Ovary (tissue), 7 donors: ENCODE measurements at regions not wholly inside any gene's neighbourhood (a gene's known extent, or its start where the extent isn't known, plus 50 kb on each side); places are given as distances from the start of the nearest gene placed in this dataset.

Source experiments
- DNase-seq, 5 donors: peaks; one replicate each; pipeline ENCODE4 v3.0.0-alpha.2; 2019 to 2020
- H3K27ac ChIP-seq, 2 donors: fragments of 200-600 bp; one replicate each; pipeline versions ENCODE4 v1.5.1 to v1.8.0; 2019 to 2022
- H3K27me3 ChIP-seq: fragments of 200-600 bp; one replicate; pipeline ENCODE4 v1.8.0; 2022
- H3K36me3 ChIP-seq: fragments of 200-600 bp; sonication (generic); one replicate; pipeline ENCODE4 v1.5.1; 2019
- H3K4me1 ChIP-seq: one replicate; pipeline ENCODE4 v1.8.1; 2013; ENCODE audit warnings: mild to moderate bottlenecking, moderate library complexity; ENCODE audit not compliant: insufficient read depth
- H3K4me3 ChIP-seq: fragments of 200-600 bp; sonication (generic); one replicate; pipeline ENCODE4 v1.5.1; 2017
- H3K9me3 ChIP-seq, 2 donors: fragments of 200-600 bp in 1 of 2; sonication (generic) in 1 of 2; one replicate each; pipeline versions ENCODE4 v1.5.1 to v1.8.1; 2013 to 2019; ENCODE audit warnings: mild to moderate bottlenecking in 1 of 2, moderate library complexity in 1 of 2
- CTCF ChIP-seq, 3 donors: fragments of 450-650 bp in 2 of 3; fragments of 200-600 bp in 1 of 3; IDR thresholded peaks; one replicate each; pipeline versions ENCODE4 v1.5.1 to v1.8.0; 2016 to 2022; ENCODE audit warnings: antibody characterized with exemption in 3 of 3, mild to moderate bottlenecking in 1 of 3
- EP300 ChIP-seq: sonication (generic); formaldehyde crosslinking; IDR thresholded peaks from one replicate; pipeline ENCODE4 v1.6.1; 2017; ENCODE audit warnings: antibody characterized with exemption
- POLR2A ChIP-seq: fragments of 450-650 bp; IDR thresholded peaks from one replicate; pipeline ENCODE4 v1.6.1; 2017; ENCODE audit warnings: antibody characterized with exemption, mild to moderate bottlenecking, moderate library complexity
- WGBS, 3 donors: extraction: QIAGEN DNeasy Blood & Tissue Kit in 1 of 3; methylation state at CpG; one replicate each; pipeline versions ENCODE4 v1.1.5 to v1.1.7; 2013 to 2017; 5-methylcytosine and 5-hydroxymethylcytosine counted together
- intact Hi-C, 4 donors: fragments of 100-400 bp; cut with DNase I; formaldehyde crosslinking; loops; one replicate each; pipeline versions ENCODE4 v1.11.0 to v1.15.1; 2022 to 2023
- donor health status: DM: no; HTN: no; CAD: no; lungs with moderate emphysema.
- donor health status: DM: no; HTN: no; CAD: no.
- donor health status: Bipolar disorder and iron deficiency.
- donor health status: DM: no; HTN: no; CAD: no.
- donor health status: DM: yes; HTN: yes; CAD: no.

DNA sequence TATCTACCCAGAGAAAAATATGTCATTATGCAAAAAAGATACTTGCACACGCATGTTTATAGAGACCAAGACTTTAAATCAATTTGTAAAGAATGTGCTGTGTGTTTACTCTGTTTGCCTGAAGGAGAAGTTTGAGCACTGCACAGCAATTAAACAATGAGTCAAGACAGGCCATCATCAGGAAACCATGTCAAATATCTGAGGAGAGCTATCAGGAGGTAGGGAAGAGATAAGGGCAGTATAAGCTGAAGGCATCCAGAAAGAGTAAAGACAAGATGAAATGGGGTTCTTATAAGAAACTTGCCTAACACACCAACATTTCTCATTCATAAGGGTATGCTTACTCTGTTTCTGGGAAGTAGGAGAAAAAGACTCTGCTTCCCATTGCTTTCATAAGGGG lies 405.8 kb upstream of the PTGER4 start:
- WGBS, 3 donors: 93 to 96% (median 96%) methylated on average over 1 of the region's 1 CpG
- H3K4me1 ChIP-seq: no peaks in the 10 kb centered on the region
- TF ChIP-seq EP300 (no peak), POLR2A (no peak), CTCF (IDR thresholded peaks at IDR 0.05) (no peak)
- H3K4me3 ChIP-seq: no peak overlapping the region
- no peaks in the 10 kb centered on the region for H3K9me3 ChIP-seq
- intact Hi-C loops: no loop called here
- no peaks in the 10 kb centered on the region for H3K27me3 ChIP-seq
- no peaks in the 10 kb centered on the region for H3K36me3 ChIP-seq
- no peak overlapping the region for H3K27ac ChIP-seq
- DNase-seq: no peak

GRCh38 chr5:40271476-40271875 lies 408.2 kb upstream of the PTGER4 start:
- TF ChIP-seq CTCF (IDR thresholded peaks at IDR 0.05) (no peak), POLR2A (no peak), EP300 (no peak)
- 51 to 60% (median 57%) methylated on average over 2 of the region's 2 CpGs for WGBS, 3 donors

GRCh38 chr5:40270274-40270845 lies 409.4 kb upstream of the PTGER4 start:
- H3K9me3 ChIP-seq: no peaks in the 10 kb centered on the region
- H3K36me3 ChIP-seq: no peaks in the 10 kb centered on the region
- no peak for DNase-seq
- WGBS, 3 donors: 43 to 50% (median 49%) methylated on average over 2 of the region's 2 CpGs
- intact Hi-C loops: no loop called here
- no peaks in the 10 kb centered on the region for H3K27me3 ChIP-seq
- H3K4me1 ChIP-seq: no peaks in the 10 kb centered on the region
- H3K4me3 ChIP-seq: no peak overlapping the region
- TF ChIP-seq POLR2A (no peak), EP300 (no peak), CTCF (IDR thresholded peaks at IDR 0.05) (no peak)
- no peak overlapping the region for H3K27ac ChIP-seq

More at GRCh38 chr5:40271476-40271875, 408.2 kb upstream of the PTGER4 start:
- Histone ChIP-seq H3K4me1 (no peaks in the 10 kb centered on the region), H3K27ac (no peak overlapping the region), H3K36me3 (no peaks in the 10 kb centered on the region), H3K9me3 (no peaks in the 10 kb centered on the region), H3K4me3 (no peak overlapping the region), H3K27me3 (no peaks in the 10 kb centered on the region)
- DNase-seq: no peak
- intact Hi-C loops: no loop called here

- no peak for TF ChIP-seq EP300
- TF ChIP-seq CTCF (IDR thresholded peaks at IDR 0.05): no peak
- TF ChIP-seq POLR2A: no peak
- 36 to 57% (median 46%) methylated on average over 1 of the region's 1 CpG for WGBS, 3 donors
- H3K4me1 ChIP-seq: no peaks in the 10 kb centered on the region
- intact Hi-C loops: no loop called here
- H3K36me3 ChIP-seq: no peaks in the 10 kb centered on the region
- H3K27me3 ChIP-seq: no peaks in the 10 kb centered on the region
- H3K9me3 ChIP-seq: no peaks in the 10 kb centered on the region
- DNase-seq: no peak
- no peak overlapping the region for H3K4me3 ChIP-seq
- no peak overlapping the region for H3K27ac ChIP-seq
These were observed 411.6 kb upstream of the PTGER4 start for GRCh38 chr5:40268088-40268487.
